ENCODE measurements at regions not wholly inside any gene's neighbourhood (a gene's known extent, or its start where the extent isn't known, plus 50 kb on each side); places are given as distances from the start of the nearest gene placed in this dataset.

GRCh38 chr5:130550562-130550928, 614.5 kb downstream of the HINT1 start:
- Mint-ChIP-seq H3K36me3 (ENCODE audit: low read depth) (peaks cover 8% of the 10 kb centered on the region), H3K4me3 (ENCODE audit: unreplicated experiment) (no peak overlapping the region), H3K9me3 (ENCODE audit: low read depth) (peaks cover 37% of the 10 kb centered on the region), H3K4me1 (ENCODE audit: low read depth) (peaks cover 10% of the 10 kb centered on the region), H3K27ac (ENCODE audit: unreplicated experiment) (peak overlapping the region; percentile 25), H3K27me3 (ENCODE audit: low read depth) (no peaks in the 10 kb centered on the region)
- no peak for DNase-seq (ENCODE audit: low spot score)
- no peak for TF ChIP-seq CTCF (IDR thresholded peaks at IDR 0.05)

- Mint-ChIP-seq H3K36me3 (ENCODE audit: low read depth) (peaks cover 13% of the 10 kb centered on the region), H3K4me1 (ENCODE audit: low read depth) (peaks cover 10% of the 10 kb centered on the region), H3K4me3 (ENCODE audit: unreplicated experiment) (no peak overlapping the region), H3K9me3 (ENCODE audit: low read depth) (peaks cover 42% of the 10 kb centered on the region), H3K27ac (ENCODE audit: unreplicated experiment) (peak overlapping the region; percentile 25), H3K27me3 (ENCODE audit: low read depth) (no peaks in the 10 kb centered on the region)
- no peak for DNase-seq (ENCODE audit: low spot score)
- TF ChIP-seq CTCF (IDR thresholded peaks at IDR 0.05): no peak
These were observed 615.0 kb downstream of the HINT1 start for GRCh38 chr5:130549884-130550561.

- Mint-ChIP-seq H3K9me3 (ENCODE audit: low read depth) (peaks cover 67% of the 10 kb centered on the region), H3K27ac (ENCODE audit: unreplicated experiment) (no peak overlapping the region), H3K4me1 (ENCODE audit: low read depth) (peaks cover 14% of the 10 kb centered on the region), H3K27me3 (ENCODE audit: low read depth) (no peaks in the 10 kb centered on the region), H3K4me3 (ENCODE audit: unreplicated experiment) (no peak overlapping the region), H3K36me3 (ENCODE audit: low read depth) (peaks cover 22% of the 10 kb centered on the region)
- TF ChIP-seq CTCF (IDR thresholded peaks at IDR 0.05): no peak
- no peak for DNase-seq (ENCODE audit: low spot score)
These were observed 618.8 kb downstream of the HINT1 start for GRCh38 chr5:130546211-130546610.

DNA sequence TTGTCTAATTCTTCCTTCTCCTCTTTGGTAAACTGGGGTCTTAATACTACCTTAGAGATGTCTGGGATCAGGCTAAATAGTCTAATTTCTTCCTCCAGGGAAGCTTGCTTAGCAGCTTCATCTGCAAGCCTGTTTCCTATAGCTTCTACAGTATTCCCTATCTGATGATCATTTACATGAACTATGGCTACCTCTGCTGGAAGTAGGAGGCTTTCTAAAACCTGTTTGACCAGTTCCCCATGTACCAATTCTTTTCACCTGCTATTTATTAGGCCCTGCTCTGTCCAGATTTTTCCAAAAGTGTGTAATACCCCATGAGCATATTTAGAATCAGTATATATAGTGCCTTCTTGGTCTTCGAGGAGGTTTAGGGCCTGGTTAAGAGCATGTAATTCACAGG, 619.8 kb downstream of the HINT1 start:
- no peak overlapping the region for H3K4me3 Mint-ChIP-seq (ENCODE audit: unreplicated experiment)
- peaks cover 70% of the 10 kb centered on the region for H3K9me3 Mint-ChIP-seq (ENCODE audit: low read depth)
- no peaks in the 10 kb centered on the region for H3K27me3 Mint-ChIP-seq (ENCODE audit: low read depth)
- no peak for TF ChIP-seq CTCF (IDR thresholded peaks at IDR 0.05)
- H3K36me3 Mint-ChIP-seq (ENCODE audit: low read depth): peaks cover 22% of the 10 kb centered on the region
- DNase-seq (ENCODE audit: low spot score): no peak
- H3K27ac Mint-ChIP-seq (ENCODE audit: unreplicated experiment): no peak overlapping the region
- H3K4me1 Mint-ChIP-seq (ENCODE audit: low read depth): peaks cover 10% of the 10 kb centered on the region

- H3K36me3 Mint-ChIP-seq (ENCODE audit: low read depth): peaks cover 19% of the 10 kb centered on the region
- peaks cover 46% of the 10 kb centered on the region for H3K9me3 Mint-ChIP-seq (ENCODE audit: low read depth)
- H3K27me3 Mint-ChIP-seq (ENCODE audit: low read depth): no peaks in the 10 kb centered on the region
- peaks cover 4% of the 10 kb centered on the region for H3K4me1 Mint-ChIP-seq (ENCODE audit: low read depth)
- no peak overlapping the region for H3K4me3 Mint-ChIP-seq (ENCODE audit: unreplicated experiment)
- no peak overlapping the region for H3K27ac Mint-ChIP-seq (ENCODE audit: unreplicated experiment)
- TF ChIP-seq CTCF (IDR thresholded peaks at IDR 0.05): no peak
- DNase-seq (ENCODE audit: low spot score): no peak
These were observed 623.3 kb downstream of the HINT1 start for GRCh38 chr5:130541617-130542221.

All from chondrocyte (in vitro differentiated cells).